T-cell (primary cell): ENCODE measurements at regions not wholly inside any gene's neighbourhood (a gene's known extent, or its start where the extent isn't known, plus 50 kb on each side); places are given as distances from the start of the nearest gene placed in this dataset.

ENCODE experiments used
- ATAC-seq, 4 experiments: fragments of 200-7000 bp in 3 of 4; fragments of 150-1000 bp in 1 of 4; cut with Tn5 transposase; replicated peaks in 1 of 4; 1 replicate in 3 of 4; 2 replicates in 1 of 4; pipeline ENCODE4 v1.10.0; 2021; ENCODE audit warnings: moderate library complexity in 3 of 4, mild to moderate bottlenecking in 2 of 4, moderate number of reproducible peaks in 1 of 4
- CTCF ChIA-PET, 2 donors: fragments of 300-600 bp; sonication (Branson Sonifier 250); formaldehyde crosslinking; loops; one replicate each; lab custom pipeline; 2022; ENCODE audit warnings: antibody characterized with exemption in 2 of 2; lab: Charles Lee
- POLR2A ChIA-PET, 2 donors: fragments of 300-600 bp; sonication (Branson Sonifier 250); formaldehyde crosslinking; loops; one replicate each; lab custom pipeline; 2022; ENCODE audit warnings: antibody characterized with exemption in 2 of 2; lab: Charles Lee
- DNase-seq, 35 experiments: peaks; one replicate each; pipeline versions ENCODE4 v3.0.0 to v3.0.0-alpha.2; 2013 to 2023
- H3K27ac ChIP-seq: one replicate; pipeline ENCODE4 v1.5.1; 2013; ENCODE audit warnings: low read length
- H3K27me3 ChIP-seq, 2 experiments: replicated peaks in 1 of 2; 1 replicate in 1 of 2; 2 replicates in 1 of 2; pipeline versions ENCODE4 v1.6.1 to v1.7.0; 2013; ENCODE audit warnings: low read length in 1 of 2, mixed read lengths in 1 of 2; ENCODE audit not compliant: control insufficient read depth in 2 of 2, insufficient read depth in 2 of 2; ENCODE audit errors: extremely low read depth in 1 of 2
- H3K36me3 ChIP-seq, 2 donors: 1 replicate in 1 of 2; 2 replicates in 1 of 2; pipeline versions ENCODE4 v1.6.1 to v1.7.0; 2013; ENCODE audit warnings: low read length in 1 of 2; ENCODE audit not compliant: control insufficient read depth in 2 of 2, insufficient read depth in 1 of 2; ENCODE audit errors: extremely low read depth in 1 of 2
- H3K4me1 ChIP-seq, 2 experiments: 1 replicate in 1 of 2; 2 replicates in 1 of 2; pipeline versions ENCODE4 v1.6.1 to v1.7.0; 2013; ENCODE audit warnings: low read length in 2 of 2, mixed read lengths in 1 of 2; ENCODE audit not compliant: insufficient read depth in 2 of 2, control insufficient read depth in 1 of 2; ENCODE audit errors: extremely low read depth in 1 of 2
- H3K4me3 ChIP-seq, 2 donors: 1 replicate in 1 of 2; 2 replicates in 1 of 2; pipeline versions ENCODE4 v1.5.1 to v1.7.0; 2013; ENCODE audit warnings: mild to moderate bottlenecking in 2 of 2, low read length in 1 of 2, moderate library complexity in 1 of 2; ENCODE audit not compliant: control insufficient read depth in 1 of 2; ENCODE audit errors: extremely low read depth in 1 of 2
- H3K9me3 ChIP-seq: 2 replicates; pipeline ENCODE4 v1.7.0; 2013
- H3K27ac Mint-ChIP-seq, 2 donors: one replicate each; pipeline ENCODE4 v1.8.0; 2020 to 2021; ENCODE audit warnings: mild to moderate bottlenecking in 2 of 2, mixed read lengths in 2 of 2
- H3K27me3 Mint-ChIP-seq, 2 donors: one replicate each; pipeline ENCODE4 v1.8.0; 2021 to 2022; ENCODE audit warnings: mixed read lengths in 2 of 2
- H3K36me3 Mint-ChIP-seq: one replicate; pipeline ENCODE4 v1.8.0; 2021; ENCODE audit warnings: mixed read lengths
- H3K4me1 Mint-ChIP-seq, 3 donors: one replicate each; pipeline ENCODE4 v1.8.0; 2020 to 2022; ENCODE audit warnings: mixed read lengths in 3 of 3, mild to moderate bottlenecking in 1 of 3
- H3K4me3 Mint-ChIP-seq, 3 donors: one replicate each; pipeline ENCODE4 v1.8.0; 2020 to 2022; ENCODE audit warnings: mild to moderate bottlenecking in 3 of 3, mixed read lengths in 3 of 3, moderate library complexity in 3 of 3
- H3K9me3 Mint-ChIP-seq, 3 donors: one replicate each; pipeline ENCODE4 v1.8.0; 2020 to 2022; ENCODE audit warnings: mixed read lengths in 3 of 3
- WGBS: methylation state at CpG from one replicate; pipeline ENCODE4 v1.1.5; 2013; ENCODE audit warnings: missing lambda C conversion rate; ENCODE audit not compliant: insufficient coverage; 5-methylcytosine and 5-hydroxymethylcytosine counted together

DNA sequence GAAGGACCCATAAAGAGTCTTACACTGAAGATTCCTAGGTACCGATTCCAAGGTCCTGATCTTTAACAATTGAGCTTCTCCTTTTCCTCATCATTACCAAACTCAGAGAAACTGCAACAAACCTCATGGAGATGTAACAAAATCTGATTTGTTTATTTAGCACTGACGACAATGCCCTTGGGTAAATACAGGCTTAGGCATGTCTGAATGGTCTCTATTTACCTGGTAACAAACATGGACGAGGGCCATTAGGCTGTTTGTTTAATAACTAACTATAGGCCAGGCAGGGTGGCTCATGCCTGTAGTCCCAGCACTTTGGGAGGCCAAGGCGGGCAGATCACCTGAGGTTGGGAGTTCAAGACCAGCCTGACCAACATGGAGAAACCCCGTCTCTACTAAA is 333.3 kb downstream of the AGTPBP1 start:
- H3K9me3 ChIP-seq, result no peaks in the 10 kb centered on the region
- no peak overlapping the region for H3K4me3 Mint-ChIP-seq
- DNase-seq (no peak), ATAC-seq (no peak)
- no peak overlapping the region for H3K4me3 ChIP-seq
- H3K27ac ChIP-seq, result no peak overlapping the region
- ChIA-PET POLR2A (no interaction called here), CTCF (no interaction called here)
- no peak overlapping the region for H3K27ac Mint-ChIP-seq
- peaks cover 0 to 2% of the 10 kb centered on the region in 2 experiments for H3K27me3 ChIP-seq
- H3K27me3 Mint-ChIP-seq, result peaks cover 5 to 7% of the 10 kb centered on the region in 2 donors
- no peaks in the 10 kb centered on the region for H3K36me3 Mint-ChIP-seq
- 80% methylated on average over 1 of the region's 5 CpGs for WGBS
- H3K9me3 Mint-ChIP-seq, result no peaks in the 10 kb centered on the region
- H3K4me1 Mint-ChIP-seq, result no peaks in the 10 kb centered on the region
- no peaks in the 10 kb centered on the region for H3K36me3 ChIP-seq
- H3K4me1 ChIP-seq, result no peaks in the 10 kb centered on the region

GRCh38 chr9:85405566-85405950 is 336.2 kb downstream of the AGTPBP1 start:
- DNase-seq (no peak), ATAC-seq (no peak)
- Histone ChIP-seq H3K36me3 (no peaks in the 10 kb centered on the region), H3K27ac (no peak overlapping the region), H3K27me3 (peaks cover 0 to 2% of the 10 kb centered on the region in 2 experiments), H3K4me1 (no peaks in the 10 kb centered on the region), H3K4me3 (no peak overlapping the region), H3K9me3 (no peaks in the 10 kb centered on the region)
- Mint-ChIP-seq H3K4me3 (no peak overlapping the region), H3K9me3 (no peaks in the 10 kb centered on the region), H3K27ac (no peak overlapping the region), H3K4me1 (no peaks in the 10 kb centered on the region), H3K36me3 (no peaks in the 10 kb centered on the region), H3K27me3 (peaks cover 12 to 13% of the 10 kb centered on the region in 2 donors)
- POLR2A ChIA-PET, result no interaction called here
- 88% methylated on average over 4 of the region's 6 CpGs for WGBS
- CTCF ChIA-PET, result no interaction called here

DNA sequence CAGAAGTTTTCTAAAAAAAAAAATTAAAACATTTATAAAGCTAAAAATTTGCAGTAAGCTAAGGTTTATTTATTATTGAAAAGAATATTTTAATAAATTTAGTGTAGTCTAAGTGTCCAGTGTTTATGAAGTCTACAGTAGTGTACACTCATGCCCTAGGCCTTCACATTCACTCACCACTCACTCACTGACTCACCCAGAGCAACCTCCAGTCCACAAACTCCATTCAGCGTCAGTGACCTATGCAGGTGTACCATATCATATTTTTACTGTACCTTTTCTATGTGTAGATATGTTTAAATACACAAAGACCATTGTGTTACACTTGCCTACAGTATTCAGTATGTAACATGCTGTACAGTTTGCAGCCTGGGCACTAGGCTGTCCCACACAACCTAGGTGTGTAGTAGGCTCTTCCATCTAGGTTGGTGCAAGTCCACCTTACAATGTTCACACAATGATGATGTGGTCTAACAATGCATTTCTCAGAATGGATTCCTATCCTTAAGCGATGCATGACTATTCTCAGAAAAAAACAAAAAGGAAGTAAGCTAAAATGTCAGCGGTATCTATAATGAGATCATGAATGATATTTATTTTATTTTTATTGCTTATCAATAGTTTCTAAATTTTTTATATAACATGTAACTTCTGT is 336.7 kb downstream of the AGTPBP1 start:
- Histone ChIP-seq H3K27me3 (peaks cover 0 to 2% of the 10 kb centered on the region in 2 experiments), H3K4me1 (no peaks in the 10 kb centered on the region), H3K36me3 (no peaks in the 10 kb centered on the region), H3K9me3 (no peaks in the 10 kb centered on the region), H3K27ac (no peak overlapping the region), H3K4me3 (no peak overlapping the region)
- Mint-ChIP-seq H3K9me3 (no peaks in the 10 kb centered on the region), H3K27ac (no peak overlapping the region), H3K36me3 (no peaks in the 10 kb centered on the region), H3K4me3 (no peak overlapping the region), H3K27me3 (peaks cover 12 to 14% of the 10 kb centered on the region in 2 donors), H3K4me1 (no peaks in the 10 kb centered on the region)
- DNase-seq (no peak), ATAC-seq (no peak)
- CTCF ChIA-PET, result no interaction called here
- POLR2A ChIA-PET, result no interaction called here
- no CpG with 5 or more reads among the region's 3 CpGs for WGBS

GRCh38 chr9:85402551-85402950 is 339.2 kb downstream of the AGTPBP1 start:
- Mint-ChIP-seq H3K9me3 (no peaks in the 10 kb centered on the region), H3K4me3 (no peak overlapping the region), H3K4me1 (no peaks in the 10 kb centered on the region), H3K27ac (no peak overlapping the region), H3K27me3 (peaks cover 8 to 10% of the 10 kb centered on the region in 2 donors), H3K36me3 (no peaks in the 10 kb centered on the region)
- no peaks in the 10 kb centered on the region for H3K9me3 ChIP-seq
- H3K4me3 ChIP-seq, result no peak overlapping the region
- no peaks in the 10 kb centered on the region for H3K4me1 ChIP-seq
- no peaks in the 10 kb centered on the region for H3K36me3 ChIP-seq
- POLR2A ChIA-PET, result no interaction called here
- peaks cover 0 to 2% of the 10 kb centered on the region in 2 experiments for H3K27me3 ChIP-seq
- H3K27ac ChIP-seq, result no peak overlapping the region
- CTCF ChIA-PET, result no interaction called here
- DNase-seq, result no peak
- WGBS, result 100% methylated on average over 1 of the region's 5 CpGs
- ATAC-seq, result no peak

DNA sequence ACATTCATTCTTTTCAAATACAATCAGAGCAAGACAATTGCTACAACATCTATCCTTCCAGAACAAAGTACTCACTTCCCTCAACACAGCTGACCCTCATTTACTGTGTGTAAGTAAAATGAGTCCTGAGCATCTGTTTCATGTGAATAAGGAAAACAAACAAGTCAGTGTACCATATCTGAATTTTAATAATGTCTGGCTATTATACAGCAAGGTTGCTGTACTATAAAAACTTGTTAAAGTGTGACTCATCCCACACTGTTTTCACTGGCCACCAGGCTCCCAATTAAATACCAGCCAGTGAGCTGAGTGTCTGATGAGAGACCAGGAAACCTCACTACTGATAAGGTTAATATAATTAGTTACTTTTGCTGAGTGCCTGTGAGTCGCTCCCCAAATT is 339.8 kb downstream of the AGTPBP1 start:
- no peak overlapping the region for H3K27ac ChIP-seq
- no peaks in the 10 kb centered on the region for H3K36me3 ChIP-seq
- peaks cover 0 to 2% of the 10 kb centered on the region in 2 experiments for H3K27me3 ChIP-seq
- no peak overlapping the region for H3K4me3 Mint-ChIP-seq
- ChIA-PET CTCF (no interaction called here), POLR2A (no interaction called here)
- no CpG with 5 or more reads among the region's 1 CpG for WGBS
- H3K9me3 ChIP-seq, result no peaks in the 10 kb centered on the region
- no peak overlapping the region for H3K27ac Mint-ChIP-seq
- H3K4me1 Mint-ChIP-seq, result no peaks in the 10 kb centered on the region
- no peaks in the 10 kb centered on the region for H3K9me3 Mint-ChIP-seq
- H3K27me3 Mint-ChIP-seq, result peaks cover 8 to 10% of the 10 kb centered on the region in 2 donors
- H3K4me1 ChIP-seq, result no peaks in the 10 kb centered on the region
- no peak overlapping the region for H3K4me3 ChIP-seq
- DNase-seq (no peak), ATAC-seq (no peak)
- H3K36me3 Mint-ChIP-seq, result no peaks in the 10 kb centered on the region

DNA sequence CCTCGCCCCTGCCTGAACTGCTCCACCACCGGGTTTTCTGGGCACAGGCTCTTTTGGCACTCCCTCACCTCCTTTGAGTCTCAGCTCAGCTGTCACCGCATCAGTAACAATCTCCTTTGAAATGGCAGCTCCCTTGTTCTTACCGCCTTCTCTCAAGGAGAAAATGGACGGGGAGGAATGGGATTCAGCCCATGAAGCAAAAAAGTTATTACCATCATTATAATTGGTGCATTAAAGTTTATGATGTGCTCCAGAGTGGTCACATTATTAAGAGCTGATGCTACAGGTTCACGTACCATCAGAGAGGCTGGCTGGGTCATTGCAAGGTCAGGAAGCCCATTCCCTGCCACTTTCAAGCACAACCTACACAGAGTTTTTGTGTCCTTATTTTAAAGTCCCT is 344.7 kb downstream of the AGTPBP1 start:
- 80% methylated on average over 3 of the region's 6 CpGs for WGBS
- peaks cover 0 to 5% (median 0%) of the 10 kb centered on the region in 3 donors for H3K9me3 Mint-ChIP-seq
- Histone ChIP-seq H3K4me1 (no peaks in the 10 kb centered on the region), H3K9me3 (no peaks in the 10 kb centered on the region), H3K4me3 (no peak overlapping the region), H3K36me3 (no peaks in the 10 kb centered on the region), H3K27me3 (peaks cover 0 to 2% of the 10 kb centered on the region in 2 experiments), H3K27ac (no peak overlapping the region)
- ATAC-seq (no peak), DNase-seq (no peak)
- ChIA-PET POLR2A (no interaction called here), CTCF (no interaction called here)
- no peak overlapping the region for H3K27ac Mint-ChIP-seq
- no peaks in the 10 kb centered on the region for H3K36me3 Mint-ChIP-seq
- H3K4me3 Mint-ChIP-seq, result no peak overlapping the region
- H3K27me3 Mint-ChIP-seq, result peaks cover 10 to 23% of the 10 kb centered on the region in 2 donors
- no peaks in the 10 kb centered on the region for H3K4me1 Mint-ChIP-seq

- CTCF ChIA-PET, result no interaction called here
- H3K9me3 ChIP-seq, result no peaks in the 10 kb centered on the region
- Mint-ChIP-seq H3K9me3 (peaks cover 0 to 8% (median 0%) of the 10 kb centered on the region in 3 donors), H3K4me1 (no peaks in the 10 kb centered on the region), H3K27ac (no peak overlapping the region), H3K27me3 (peaks cover 9 to 21% of the 10 kb centered on the region in 2 donors), H3K36me3 (no peaks in the 10 kb centered on the region), H3K4me3 (no peak overlapping the region)
- no peaks in the 10 kb centered on the region for H3K4me1 ChIP-seq
- ATAC-seq, result no peak
- H3K27me3 ChIP-seq, result peaks cover 0 to 2% of the 10 kb centered on the region in 2 experiments
- H3K36me3 ChIP-seq, result no peaks in the 10 kb centered on the region
- 86% methylated on average over 3 of the region's 5 CpGs for WGBS
- no peak overlapping the region for H3K4me3 ChIP-seq
- H3K27ac ChIP-seq, result no peak overlapping the region
- DNase-seq, result no peak
- POLR2A ChIA-PET, result no interaction called here
These were observed 349.5 kb downstream of the AGTPBP1 start for GRCh38 chr9:85392260-85392659.
